Glutamatergic neuron (in vitro differentiated cells): ENCODE measurements at regions not wholly inside any gene's neighbourhood (a gene's known extent, or its start where the extent isn't known, plus 50 kb on each side); places are given as distances from the start of the nearest gene placed in this dataset.
A peak's percentile ranks its signal among the peaks of the same experiment; 100 is the strongest.

Experiments used
- DNase-seq: peaks from one replicate; pipeline ENCODE4 v3.0.0; 2022
- H3K27ac Mint-ChIP-seq: one replicate; pipeline ENCODE4 v1.8.0; 2020; ENCODE audit warnings: mild to moderate bottlenecking, mixed read lengths, inconsistent platforms; ENCODE audit not compliant: unreplicated experiment
- H3K27me3 Mint-ChIP-seq: one replicate; pipeline ENCODE4 v1.8.0; 2020; ENCODE audit warnings: mild to moderate bottlenecking, moderate library complexity, mixed read lengths, inconsistent platforms; ENCODE audit not compliant: unreplicated experiment
- H3K36me3 Mint-ChIP-seq: one replicate; pipeline ENCODE4 v1.8.0; 2020; ENCODE audit warnings: mild to moderate bottlenecking, mixed read lengths, inconsistent platforms; ENCODE audit not compliant: unreplicated experiment
- H3K4me1 Mint-ChIP-seq: one replicate; pipeline ENCODE4 v1.8.0; 2020; ENCODE audit warnings: mild to moderate bottlenecking, low read depth, mixed read lengths, inconsistent platforms; ENCODE audit not compliant: unreplicated experiment
- H3K4me3 Mint-ChIP-seq: one replicate; pipeline ENCODE4 v1.8.0; 2020; ENCODE audit warnings: mild to moderate bottlenecking, mixed read lengths, inconsistent platforms; ENCODE audit not compliant: unreplicated experiment
- H3K9me3 Mint-ChIP-seq: one replicate; pipeline ENCODE4 v1.8.0; 2020; ENCODE audit warnings: mild to moderate bottlenecking, moderate library complexity, mixed read lengths, inconsistent platforms; ENCODE audit not compliant: unreplicated experiment
- CTCF ChIP-seq: fragments of 200-600 bp; sonication (generic); IDR thresholded peaks from one replicate; pipeline ENCODE4 v1.5.0; 2021; ENCODE audit not compliant: partially characterized antibody, unreplicated experiment

DNA sequence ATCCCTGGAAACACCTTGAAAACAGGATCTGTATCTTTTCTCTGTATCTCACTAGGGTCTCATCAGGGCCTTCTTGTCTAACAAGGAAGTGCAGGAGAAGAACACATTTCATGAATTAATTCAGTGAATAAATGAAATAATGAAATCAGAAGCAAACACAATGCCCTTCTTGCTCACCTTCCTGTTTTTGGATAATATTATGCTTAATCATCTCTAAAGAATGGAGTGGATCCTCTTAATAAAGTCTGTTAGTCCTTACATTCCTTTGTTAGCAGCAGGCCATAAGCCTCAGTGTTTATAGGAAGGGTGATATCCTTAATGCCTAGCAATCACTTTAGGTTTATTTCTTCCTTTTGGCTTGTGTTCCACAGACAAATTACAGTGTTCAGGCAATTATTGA lies 837.1 kb upstream of the SEMA6A start:
- no peaks in the 10 kb centered on the region for H3K27me3 Mint-ChIP-seq
- no peak overlapping the region for H3K27ac Mint-ChIP-seq
- no peaks in the 10 kb centered on the region for H3K9me3 Mint-ChIP-seq
- H3K4me1 Mint-ChIP-seq, result no peaks in the 10 kb centered on the region
- TF ChIP-seq CTCF, result no peak
- H3K36me3 Mint-ChIP-seq, result no peaks in the 10 kb centered on the region
- no peak for DNase-seq
- H3K4me3 Mint-ChIP-seq, result no peak overlapping the region

- H3K4me1 Mint-ChIP-seq, result no peaks in the 10 kb centered on the region
Observed at GRCh38 chr5:117405197-117405596, 830.6 kb upstream of the SEMA6A start.

GRCh38 chr5:117394506-117395157 lies 820.0 kb upstream of the SEMA6A start:
- no peak for TF ChIP-seq CTCF
- H3K27me3 Mint-ChIP-seq, result no peaks in the 10 kb centered on the region
- no peak overlapping the region for H3K27ac Mint-ChIP-seq

More at GRCh38 chr5:117405197-117405596, 830.6 kb upstream of the SEMA6A start:
- TF ChIP-seq CTCF, result no peak
- Mint-ChIP-seq H3K4me3 (no peak overlapping the region), H3K27ac (no peak overlapping the region), H3K36me3 (no peaks in the 10 kb centered on the region), H3K9me3 (no peaks in the 10 kb centered on the region), H3K27me3 (no peaks in the 10 kb centered on the region)
- no peak for DNase-seq

DNA sequence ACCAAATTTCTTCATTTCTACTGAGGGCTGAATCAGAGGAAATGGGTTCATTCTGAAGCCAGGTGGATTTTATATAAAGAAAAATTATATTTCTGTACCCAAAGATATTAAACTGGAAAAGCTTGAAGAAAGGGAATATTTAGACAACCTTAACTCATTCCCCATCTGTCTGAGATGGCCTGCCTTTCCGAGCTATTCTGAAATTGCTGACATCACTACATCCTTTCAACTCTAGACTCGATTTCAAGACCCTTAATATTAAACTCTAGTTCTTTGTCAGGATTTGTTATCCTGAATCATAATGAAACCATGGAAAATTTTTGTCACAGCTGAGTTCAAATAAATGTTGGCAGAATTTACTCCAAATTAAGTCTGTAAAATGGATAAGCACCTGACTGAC lies 818.5 kb upstream of the SEMA6A start:
- H3K4me1 Mint-ChIP-seq, result peaks cover 2% of the 10 kb centered on the region
- no peaks in the 10 kb centered on the region for H3K36me3 Mint-ChIP-seq
- H3K27me3 Mint-ChIP-seq, result no peaks in the 10 kb centered on the region
- TF ChIP-seq CTCF, result no peak
- H3K9me3 Mint-ChIP-seq, result no peaks in the 10 kb centered on the region
- H3K4me3 Mint-ChIP-seq, result no peak overlapping the region
- no peak overlapping the region for H3K27ac Mint-ChIP-seq
- no peak for DNase-seq

More at GRCh38 chr5:117394506-117395157, 820.0 kb upstream of the SEMA6A start:
- no peaks in the 10 kb centered on the region for H3K9me3 Mint-ChIP-seq
- no peak overlapping the region for H3K4me3 Mint-ChIP-seq
- no peaks in the 10 kb centered on the region for H3K36me3 Mint-ChIP-seq
- peaks cover 2% of the 10 kb centered on the region for H3K4me1 Mint-ChIP-seq
- no peak for DNase-seq

GRCh38 chr5:117380316-117380715 lies 805.7 kb upstream of the SEMA6A start:
- peaks cover 23% of the 10 kb centered on the region for H3K4me1 Mint-ChIP-seq
- DNase-seq, result no peak
- H3K4me3 Mint-ChIP-seq, result peak overlapping the region; percentile 8
- no peak overlapping the region for H3K27ac Mint-ChIP-seq
- no peak for TF ChIP-seq CTCF
- H3K9me3 Mint-ChIP-seq, result no peaks in the 10 kb centered on the region
- no peaks in the 10 kb centered on the region for H3K27me3 Mint-ChIP-seq
- H3K36me3 Mint-ChIP-seq, result no peaks in the 10 kb centered on the region
